ENCODE measurements at regions not wholly inside any gene's neighbourhood (a gene's known extent, or its start where the extent isn't known, plus 50 kb on each side); places are given as distances from the start of the nearest gene placed in this dataset.

DNA sequence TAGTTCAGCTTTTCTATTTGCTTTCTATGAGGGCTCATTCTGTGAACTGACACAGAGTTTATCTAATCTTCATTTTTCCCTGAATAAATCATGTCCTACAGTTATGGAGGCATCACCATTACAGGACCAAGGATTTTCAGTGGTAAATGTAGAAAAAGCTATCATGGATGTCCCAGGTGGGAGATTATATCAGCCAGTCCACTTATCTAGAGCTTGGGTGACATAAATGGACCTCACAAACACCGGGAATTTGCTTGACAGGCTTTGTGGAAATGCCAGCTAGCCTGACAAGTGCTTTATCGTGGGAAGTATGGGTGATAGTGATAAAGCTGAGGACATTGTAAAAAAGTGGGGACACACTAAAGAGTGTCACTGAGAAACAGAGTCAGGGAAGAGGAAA, 1015.2 kb upstream of the SLIT2 start:
- Histone ChIP-seq H3F3A (ENCODE audit: insufficient read depth, low read depth) (no peaks in the 10 kb centered on the region), H2AFZ (no peak overlapping the region)

DNA sequence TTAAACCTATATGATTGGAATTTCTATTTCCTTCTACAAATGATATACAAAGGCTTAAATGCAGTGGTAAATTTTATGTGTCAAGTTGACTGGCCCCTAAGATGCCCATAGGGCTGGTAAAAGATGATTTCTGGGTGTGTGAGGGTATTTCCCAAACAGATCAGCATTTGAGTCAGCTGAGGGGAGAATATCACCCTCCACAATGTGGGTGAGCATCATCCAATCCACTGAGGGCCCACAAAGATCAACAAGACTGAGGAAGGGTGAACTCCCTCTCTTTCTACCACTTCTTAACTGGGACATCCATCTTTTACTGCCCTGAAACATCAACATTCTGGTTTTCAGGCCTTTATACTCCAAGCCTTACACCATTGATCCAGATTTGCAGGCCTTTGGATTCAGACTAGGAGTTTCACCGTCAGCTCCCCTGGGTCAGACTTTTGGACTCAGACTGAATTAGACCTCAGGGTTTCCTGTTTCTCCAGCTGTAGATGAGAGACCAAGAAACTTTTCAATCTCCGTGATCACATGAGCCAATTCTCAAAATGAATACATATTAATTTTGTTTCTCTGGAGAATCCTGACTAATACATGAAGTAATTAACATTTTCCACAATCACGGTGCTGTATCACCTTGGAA, 1020.7 kb upstream of the SLIT2 start:
- no peaks in the 10 kb centered on the region for H3K36me3 ChIP-seq (ENCODE audit: low read depth)
- no peak overlapping the region for H3K27ac ChIP-seq
- no peaks in the 10 kb centered on the region for H3K4me1 ChIP-seq (replicated peaks; ENCODE audit: insufficient read depth)
- H3K27me3 ChIP-seq (ENCODE audit: insufficient read depth, low read depth) = no peaks in the 10 kb centered on the region
- CTCF ChIA-PET = no interaction called here
- no peak for TF ChIP-seq EZH2 (IDR thresholded peaks at IDR 0.05; ENCODE audit: low read depth)
- TF ChIP-seq, protein P1, sequence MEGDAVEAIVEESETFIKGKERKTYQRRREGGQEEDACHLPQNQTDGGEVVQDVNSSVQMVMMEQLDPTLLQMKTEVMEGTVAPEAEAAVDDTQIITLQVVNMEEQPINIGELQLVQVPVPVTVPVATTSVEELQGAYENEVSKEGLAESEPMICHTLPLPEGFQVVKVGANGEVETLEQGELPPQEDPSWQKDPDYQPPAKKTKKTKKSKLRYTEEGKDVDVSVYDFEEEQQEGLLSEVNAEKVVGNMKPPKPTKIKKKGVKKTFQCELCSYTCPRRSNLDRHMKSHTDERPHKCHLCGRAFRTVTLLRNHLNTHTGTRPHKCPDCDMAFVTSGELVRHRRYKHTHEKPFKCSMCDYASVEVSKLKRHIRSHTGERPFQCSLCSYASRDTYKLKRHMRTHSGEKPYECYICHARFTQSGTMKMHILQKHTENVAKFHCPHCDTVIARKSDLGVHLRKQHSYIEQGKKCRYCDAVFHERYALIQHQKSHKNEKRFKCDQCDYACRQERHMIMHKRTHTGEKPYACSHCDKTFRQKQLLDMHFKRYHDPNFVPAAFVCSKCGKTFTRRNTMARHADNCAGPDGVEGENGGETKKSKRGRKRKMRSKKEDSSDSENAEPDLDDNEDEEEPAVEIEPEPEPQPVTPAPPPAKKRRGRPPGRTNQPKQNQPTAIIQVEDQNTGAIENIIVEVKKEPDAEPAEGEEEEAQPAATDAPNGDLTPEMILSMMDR (conservative IDR thresholded peaks at IDR 0.05) = no peak
- no peaks in the 10 kb centered on the region for H3K9me2 ChIP-seq (ENCODE audit: insufficient read depth)
- no peak for DNase-seq
- no peaks in the 10 kb centered on the region for H3K9me3 ChIP-seq (ENCODE audit: insufficient read depth, low read depth)
- H3K4me2 ChIP-seq = no peak overlapping the region
- POLR2A ChIA-PET (ENCODE audit: unreplicated experiment) = no interaction called here
- H4K20me1 ChIP-seq (ENCODE audit: insufficient read depth) = no peaks in the 10 kb centered on the region
- intact Hi-C loops (cut with micrococcal nuclease; ENCODE audit: unreplicated experiment) = no loop called here
- H3K79me2 ChIP-seq (ENCODE audit: low read depth) = no peaks in the 10 kb centered on the region
- BruUV-seq (replicated peaks) = no TSS peak
- H3K4me3 ChIP-seq = no peak overlapping the region
- H2AFZ ChIP-seq = no peak overlapping the region
- H3F3A ChIP-seq (ENCODE audit: insufficient read depth, low read depth) = no peaks in the 10 kb centered on the region

More for the DNA sequence above, 1015.2 kb upstream of the SLIT2 start:
- Histone ChIP-seq H3K27ac (no peak overlapping the region), H3K36me3 (ENCODE audit: low read depth) (no peaks in the 10 kb centered on the region), H3K27me3 (ENCODE audit: insufficient read depth, low read depth) (no peaks in the 10 kb centered on the region), H3K9me2 (ENCODE audit: insufficient read depth) (no peaks in the 10 kb centered on the region), H3K4me2 (no peak overlapping the region), H3K79me2 (ENCODE audit: low read depth) (no peaks in the 10 kb centered on the region), H3K4me1 (replicated peaks; ENCODE audit: insufficient read depth) (no peaks in the 10 kb centered on the region), H3K9me3 (ENCODE audit: insufficient read depth, low read depth) (no peaks in the 10 kb centered on the region), H4K20me1 (ENCODE audit: insufficient read depth) (no peaks in the 10 kb centered on the region), H3K4me3 (no peak overlapping the region)
- TF ChIP-seq, protein P1 (conservative IDR thresholded peaks at IDR 0.05) = no peak
- TF ChIP-seq EZH2 (IDR thresholded peaks at IDR 0.05; ENCODE audit: low read depth) = no peak
- intact Hi-C loops (cut with micrococcal nuclease; ENCODE audit: unreplicated experiment) = no loop called here
- no TSS peak for BruUV-seq (replicated peaks)
- ChIA-PET CTCF (no interaction called here), POLR2A (ENCODE audit: unreplicated experiment) (no interaction called here)
- no peak for DNase-seq

DNA sequence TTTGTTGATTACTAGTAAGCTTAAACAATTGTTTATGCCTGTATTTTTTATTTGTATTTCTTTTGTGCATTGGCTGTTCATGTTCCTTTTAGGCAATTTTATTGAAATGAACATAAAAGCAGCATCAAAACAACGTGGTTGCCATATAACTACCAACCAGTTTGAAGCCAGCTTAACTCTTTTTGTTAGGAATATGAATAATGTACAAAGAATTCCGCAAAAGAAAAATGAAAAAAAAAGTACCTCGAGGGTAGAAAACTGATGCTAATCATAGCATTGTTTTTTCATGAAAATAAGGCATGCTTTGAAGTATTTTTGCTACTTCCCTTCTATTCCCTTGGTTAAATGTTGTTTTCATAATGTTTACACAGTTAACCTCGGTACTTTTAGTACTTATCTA, 1024.0 kb upstream of the SLIT2 start:
- Histone ChIP-seq H3K27me3 (ENCODE audit: insufficient read depth, low read depth) (no peaks in the 10 kb centered on the region), H2AFZ (no peak overlapping the region), H3K4me3 (no peak overlapping the region), H4K20me1 (ENCODE audit: insufficient read depth) (no peaks in the 10 kb centered on the region), H3F3A (ENCODE audit: insufficient read depth, low read depth) (no peaks in the 10 kb centered on the region), H3K79me2 (ENCODE audit: low read depth) (no peaks in the 10 kb centered on the region), H3K9me2 (ENCODE audit: insufficient read depth) (no peaks in the 10 kb centered on the region), H3K27ac (no peak overlapping the region), H3K36me3 (ENCODE audit: low read depth) (no peaks in the 10 kb centered on the region), H3K4me2 (no peak overlapping the region), H3K4me1 (replicated peaks; ENCODE audit: insufficient read depth) (no peaks in the 10 kb centered on the region), H3K9me3 (ENCODE audit: insufficient read depth, low read depth) (no peaks in the 10 kb centered on the region)
- DNase-seq = no peak
- intact Hi-C loops (cut with micrococcal nuclease; ENCODE audit: unreplicated experiment) = loop anchor here (10.0 kb wide), 1 partner anchor 543 kb away; no protein-coding TSS in a partner anchor
- TF ChIP-seq, protein P1 (conservative IDR thresholded peaks at IDR 0.05) = no peak
- no peak for TF ChIP-seq EZH2 (IDR thresholded peaks at IDR 0.05; ENCODE audit: low read depth)
- no TSS peak for BruUV-seq (replicated peaks)
- ChIA-PET POLR2A (ENCODE audit: unreplicated experiment) (no interaction called here), CTCF (interaction anchor here (0.7 kb wide), 1 partner anchor 531 kb away, joined by 3 read pairs; no protein-coding TSS in a partner anchor)

All from PC-9 (cell line).